ENCODE measurements at regions not wholly inside any gene's neighbourhood (a gene's known extent, or its start where the extent isn't known, plus 50 kb on each side); places are given as distances from the start of the nearest gene placed in this dataset.
"Not testable (repeated sequence)": the region's sequence is repeated elsewhere in the genome, so short reads cannot be mapped to it uniquely, and the experiment has no call there.

GRCh38 chr2:36302911-36303310, 52.7 kb upstream of the CRIM1 start:
- DNase-seq (ENCODE audit: low read depth in 2 of 2, low spot score in 1 of 2) = no peak

GRCh38 chr2:36301843-36302242, 53.7 kb upstream of the CRIM1 start:
- DNase-seq (ENCODE audit: low read depth in 2 of 2, low spot score in 1 of 2) = no peak

GRCh38 chr2:36300697-36301096, 54.9 kb upstream of the CRIM1 start:
- DNase-seq (ENCODE audit: low read depth in 2 of 2, low spot score in 1 of 2) = no peak

- DNase-seq (ENCODE audit: low read depth in 2 of 2, low spot score in 1 of 2) = no peak
These were observed 58.8 kb upstream of the CRIM1 start for GRCh38 chr2:36296798-36297197.

- no peak for DNase-seq (ENCODE audit: low read depth in 2 of 2, low spot score in 1 of 2)
These were observed 61.3 kb upstream of the CRIM1 start for GRCh38 chr2:36294316-36294721.

- no peak for DNase-seq (ENCODE audit: low read depth in 2 of 2, low spot score in 1 of 2)
These were observed 65.2 kb upstream of the CRIM1 start for GRCh38 chr2:36290306-36290856.

GRCh38 chr2:36289731-36290130, 65.8 kb upstream of the CRIM1 start:
- no peak for DNase-seq (ENCODE audit: low read depth in 2 of 2, low spot score in 1 of 2)

- no peak for DNase-seq (ENCODE audit: low read depth in 2 of 2, low spot score in 1 of 2)
These were observed 68.0 kb upstream of the CRIM1 start for GRCh38 chr2:36287363-36288275.

- DNase-seq (ENCODE audit: low read depth in 2 of 2, low spot score in 1 of 2) = not testable (repeated sequence)
These were observed 76.1 kb upstream of the CRIM1 start for GRCh38 chr2:36279506-36279905.

- DNase-seq (ENCODE audit: low read depth in 2 of 2, low spot score in 1 of 2) = no peak
These were observed 77.6 kb upstream of the CRIM1 start for GRCh38 chr2:36277881-36278523.

- DNase-seq (ENCODE audit: low read depth in 2 of 2, low spot score in 1 of 2) = no peak
These were observed 78.3 kb upstream of the CRIM1 start for GRCh38 chr2:36277146-36277808.

- DNase-seq (ENCODE audit: low read depth in 2 of 2, low spot score in 1 of 2) = no peak
These were observed 84.3 kb upstream of the CRIM1 start for GRCh38 chr2:36271266-36271665.

GRCh38 chr2:36270758-36271157, 84.8 kb upstream of the CRIM1 start:
- no peak for DNase-seq (ENCODE audit: low read depth in 2 of 2, low spot score in 1 of 2)

- no peak for DNase-seq (ENCODE audit: low read depth in 2 of 2, low spot score in 1 of 2)
These were observed 88.4 kb upstream of the CRIM1 start for GRCh38 chr2:36267194-36267593.

- DNase-seq (ENCODE audit: low read depth in 2 of 2, low spot score in 1 of 2) = no peak
These were observed 88.9 kb upstream of the CRIM1 start for GRCh38 chr2:36266536-36267121.

- DNase-seq (ENCODE audit: low read depth in 2 of 2, low spot score in 1 of 2) = no peak
These were observed 93.0 kb upstream of the CRIM1 start for GRCh38 chr2:36262581-36262980.

GRCh38 chr2:36255863-36256262, 99.7 kb upstream of the CRIM1 start:
- DNase-seq (ENCODE audit: low read depth in 2 of 2, low spot score in 1 of 2) = no peak

- DNase-seq (ENCODE audit: low read depth in 2 of 2, low spot score in 1 of 2) = no peak
These were observed 102.5 kb upstream of the CRIM1 start for GRCh38 chr2:36253086-36253485.

- DNase-seq (ENCODE audit: low read depth in 2 of 2, low spot score in 1 of 2) = no peak
These were observed 109.1 kb upstream of the CRIM1 start for GRCh38 chr2:36246320-36246990.

GRCh38 chr2:36245651-36246050, 109.9 kb upstream of the CRIM1 start:
- DNase-seq (ENCODE audit: low read depth in 2 of 2, low spot score in 1 of 2) = no peak

- no peak for DNase-seq (ENCODE audit: low read depth in 2 of 2, low spot score in 1 of 2)
These were observed 117.5 kb upstream of the CRIM1 start for GRCh38 chr2:36238106-36238505.
